IPS-15b (cell line): ENCODE measurements at regions not wholly inside any gene's neighbourhood (a gene's known extent, or its start where the extent isn't known, plus 50 kb on each side); places are given as distances from the start of the nearest gene placed in this dataset.

Experiments used
- H3K27me3 ChIP-seq: one replicate; pipeline ENCODE4 v1.6.1; 2013; ENCODE audit warnings: low read length; ENCODE audit not compliant: control insufficient read depth, insufficient read depth
- H3K36me3 ChIP-seq: one replicate; pipeline ENCODE4 v1.6.1; 2013; ENCODE audit warnings: low read length; ENCODE audit not compliant: control insufficient read depth, insufficient read depth
- H3K4me1 ChIP-seq: one replicate; pipeline ENCODE4 v1.6.1; 2013; ENCODE audit warnings: mild to moderate bottlenecking, low read length; ENCODE audit not compliant: control insufficient read depth, insufficient read depth
- H3K4me3 ChIP-seq: one replicate; pipeline ENCODE4 v1.5.1; 2013; ENCODE audit warnings: low read depth, low read length
- H3K9ac ChIP-seq: one replicate; pipeline ENCODE4 v1.6.1; 2013; ENCODE audit warnings: low read depth, mild to moderate bottlenecking, low read length
- H3K9me3 ChIP-seq: one replicate; pipeline ENCODE4 v1.6.1; 2013; ENCODE audit warnings: mild to moderate bottlenecking, low read length; ENCODE audit not compliant: control insufficient read depth, insufficient read depth

DNA sequence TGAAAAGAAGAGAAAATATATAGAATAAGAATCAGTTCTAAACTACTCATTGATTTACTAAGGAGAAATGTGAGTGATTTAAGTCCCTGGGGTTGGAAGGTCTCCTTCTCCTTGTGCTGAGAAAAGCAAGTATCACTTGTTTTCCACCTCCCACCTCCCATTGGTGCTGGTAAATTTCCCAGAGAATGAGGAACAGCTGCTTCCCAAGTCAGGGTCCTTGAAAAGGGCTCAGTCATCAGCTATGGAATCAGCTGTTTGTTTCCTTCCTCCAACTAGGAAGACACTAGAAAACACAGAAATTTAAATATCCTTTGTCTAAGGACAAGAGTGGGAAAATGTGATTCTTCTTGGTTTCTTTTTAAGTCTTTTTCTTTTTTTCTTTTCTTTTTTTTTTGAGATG lies 131.3 kb upstream of the C1orf21 start:
- no peak overlapping the region for H3K9ac ChIP-seq
- H3K4me3 ChIP-seq: no peak overlapping the region
- H3K36me3 ChIP-seq: no peaks in the 10 kb centered on the region
- H3K9me3 ChIP-seq: no peaks in the 10 kb centered on the region
- no peaks in the 10 kb centered on the region for H3K27me3 ChIP-seq
- H3K4me1 ChIP-seq: no peaks in the 10 kb centered on the region

DNA sequence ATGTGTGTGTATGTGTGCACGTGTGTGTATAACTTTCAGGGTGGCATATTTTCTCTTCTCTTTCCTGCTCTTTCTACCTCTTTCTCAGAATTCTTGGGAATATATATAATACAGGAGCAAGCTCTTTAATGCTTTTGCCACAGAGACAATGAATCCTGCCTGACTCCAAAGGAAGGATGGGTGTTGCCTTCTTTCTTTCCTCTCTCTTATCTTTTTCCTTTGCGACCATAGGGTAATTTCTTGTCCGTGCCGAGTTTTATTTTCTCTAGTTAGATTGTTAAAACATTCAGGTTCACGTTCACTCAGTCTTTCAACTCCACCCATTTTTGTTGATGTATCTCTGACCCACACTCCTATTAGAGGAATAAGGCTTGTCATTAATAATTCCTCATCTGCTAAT lies 129.0 kb upstream of the C1orf21 start:
- Histone ChIP-seq H3K27me3 (no peaks in the 10 kb centered on the region), H3K4me3 (no peak overlapping the region), H3K9me3 (no peaks in the 10 kb centered on the region), H3K4me1 (no peaks in the 10 kb centered on the region), H3K9ac (no peak overlapping the region), H3K36me3 (no peaks in the 10 kb centered on the region)

DNA sequence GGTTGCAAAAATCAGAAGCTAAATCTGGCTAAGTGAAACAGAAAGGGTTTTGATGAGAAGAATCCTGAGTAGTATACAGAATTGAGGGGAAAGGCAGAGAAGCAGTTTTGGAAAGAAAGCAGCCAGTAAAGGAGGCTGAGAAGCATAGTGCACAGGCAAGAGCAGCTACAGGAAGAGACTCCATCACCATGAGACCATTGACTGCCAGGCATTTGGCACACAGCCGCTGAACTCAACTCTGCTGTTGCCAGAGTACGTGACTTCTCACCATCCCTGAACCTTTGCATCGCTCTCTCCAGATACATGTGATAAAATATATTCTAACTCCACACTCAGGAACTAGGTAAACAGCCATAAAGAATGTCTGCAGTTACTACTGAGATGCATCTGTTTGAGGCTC lies 128.3 kb upstream of the C1orf21 start:
- Histone ChIP-seq H3K4me3 (no peak overlapping the region), H3K27me3 (no peaks in the 10 kb centered on the region), H3K9ac (no peak overlapping the region), H3K9me3 (no peaks in the 10 kb centered on the region), H3K36me3 (no peaks in the 10 kb centered on the region), H3K4me1 (no peaks in the 10 kb centered on the region)

DNA sequence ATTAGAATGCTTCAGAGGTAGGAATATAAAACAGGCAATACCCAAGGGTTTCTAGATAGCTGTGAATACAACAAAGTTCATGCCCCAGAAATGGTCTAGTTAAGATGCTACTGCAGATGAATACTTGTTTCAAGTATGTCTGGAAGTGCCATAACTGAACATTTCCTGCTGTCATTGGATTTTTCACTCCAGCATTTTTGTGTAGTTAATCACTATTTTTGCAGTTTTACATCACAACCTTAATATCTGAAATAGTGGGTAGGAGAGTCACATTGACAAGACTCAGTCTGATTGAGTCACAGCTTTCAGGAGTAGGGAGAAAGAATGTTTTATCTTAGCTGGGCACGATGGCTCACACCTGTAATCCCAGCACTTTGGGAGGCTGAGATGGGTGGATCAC lies 126.4 kb upstream of the C1orf21 start:
- no peak overlapping the region for H3K4me3 ChIP-seq
- no peak overlapping the region for H3K9ac ChIP-seq
- no peaks in the 10 kb centered on the region for H3K9me3 ChIP-seq
- no peaks in the 10 kb centered on the region for H3K27me3 ChIP-seq
- H3K36me3 ChIP-seq: no peaks in the 10 kb centered on the region
- no peaks in the 10 kb centered on the region for H3K4me1 ChIP-seq

DNA sequence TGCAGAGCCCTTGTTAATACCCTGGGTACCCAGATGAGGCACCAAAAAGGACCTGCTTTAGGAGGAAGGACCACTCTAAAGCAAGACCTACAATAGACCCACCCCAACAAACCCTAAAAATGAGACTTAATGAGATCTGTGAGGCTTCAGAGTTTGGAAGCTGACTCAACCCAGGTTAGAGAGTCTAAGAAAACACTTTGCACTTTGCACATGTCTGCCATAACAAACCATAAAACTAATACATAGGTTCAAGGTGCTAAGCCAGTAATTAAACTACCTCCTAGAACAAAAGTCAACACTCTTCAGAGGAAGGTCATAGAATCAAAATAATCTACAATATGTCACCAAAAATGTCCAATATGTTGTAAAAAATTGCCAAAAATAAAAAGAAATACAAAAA lies 124.7 kb upstream of the C1orf21 start:
- Histone ChIP-seq H3K27me3 (no peaks in the 10 kb centered on the region), H3K36me3 (no peaks in the 10 kb centered on the region), H3K4me3 (no peak overlapping the region), H3K9me3 (no peaks in the 10 kb centered on the region), H3K4me1 (no peaks in the 10 kb centered on the region), H3K9ac (no peak overlapping the region)

DNA sequence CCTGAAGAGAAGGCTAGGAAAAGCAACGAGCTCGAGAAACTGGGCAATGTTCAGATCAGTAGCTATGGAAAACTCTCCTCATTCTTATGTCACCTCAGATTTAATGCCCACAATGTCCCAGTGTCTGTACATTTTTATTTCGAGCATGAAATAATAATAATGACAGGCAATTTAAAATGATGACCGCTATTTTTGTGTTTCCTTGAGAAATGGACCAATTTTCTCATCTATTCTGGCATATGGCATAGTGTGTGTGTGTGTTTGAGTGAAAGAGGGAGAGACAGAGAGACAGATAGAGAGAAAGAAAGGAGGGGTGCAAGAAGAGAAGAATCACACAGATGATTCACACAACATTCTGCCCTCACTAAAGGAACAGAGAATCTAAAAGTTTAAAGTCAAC lies 119.1 kb upstream of the C1orf21 start:
- no peak overlapping the region for H3K4me3 ChIP-seq
- no peak overlapping the region for H3K9ac ChIP-seq
- H3K27me3 ChIP-seq: no peaks in the 10 kb centered on the region
- peaks cover 17% of the 10 kb centered on the region for H3K4me1 ChIP-seq
- H3K9me3 ChIP-seq: no peaks in the 10 kb centered on the region
- no peaks in the 10 kb centered on the region for H3K36me3 ChIP-seq

DNA sequence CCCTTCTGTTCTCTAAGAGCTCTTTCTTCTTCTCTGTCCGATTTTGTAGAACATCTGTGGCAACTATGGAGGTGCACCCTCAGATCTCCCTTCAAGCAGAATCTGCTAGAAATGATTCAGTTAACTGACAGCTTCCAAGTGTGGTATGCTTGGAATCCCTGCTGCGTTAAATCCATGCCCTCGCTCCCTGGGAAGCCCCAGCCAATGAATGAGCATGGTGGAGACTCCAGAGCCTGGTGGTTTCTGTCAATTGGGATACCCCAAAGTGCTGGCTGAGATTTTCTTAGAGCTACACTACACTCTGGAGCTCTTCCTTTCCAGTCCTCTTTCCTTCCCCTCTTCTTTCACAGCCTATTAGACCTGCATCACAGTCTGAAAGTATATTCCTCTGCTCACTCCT lies 116.3 kb upstream of the C1orf21 start:
- no peaks in the 10 kb centered on the region for H3K27me3 ChIP-seq
- no peaks in the 10 kb centered on the region for H3K9me3 ChIP-seq
- peaks cover 19% of the 10 kb centered on the region for H3K4me1 ChIP-seq
- H3K4me3 ChIP-seq: no peak overlapping the region
- H3K36me3 ChIP-seq: no peaks in the 10 kb centered on the region
- H3K9ac ChIP-seq: no peak overlapping the region

DNA sequence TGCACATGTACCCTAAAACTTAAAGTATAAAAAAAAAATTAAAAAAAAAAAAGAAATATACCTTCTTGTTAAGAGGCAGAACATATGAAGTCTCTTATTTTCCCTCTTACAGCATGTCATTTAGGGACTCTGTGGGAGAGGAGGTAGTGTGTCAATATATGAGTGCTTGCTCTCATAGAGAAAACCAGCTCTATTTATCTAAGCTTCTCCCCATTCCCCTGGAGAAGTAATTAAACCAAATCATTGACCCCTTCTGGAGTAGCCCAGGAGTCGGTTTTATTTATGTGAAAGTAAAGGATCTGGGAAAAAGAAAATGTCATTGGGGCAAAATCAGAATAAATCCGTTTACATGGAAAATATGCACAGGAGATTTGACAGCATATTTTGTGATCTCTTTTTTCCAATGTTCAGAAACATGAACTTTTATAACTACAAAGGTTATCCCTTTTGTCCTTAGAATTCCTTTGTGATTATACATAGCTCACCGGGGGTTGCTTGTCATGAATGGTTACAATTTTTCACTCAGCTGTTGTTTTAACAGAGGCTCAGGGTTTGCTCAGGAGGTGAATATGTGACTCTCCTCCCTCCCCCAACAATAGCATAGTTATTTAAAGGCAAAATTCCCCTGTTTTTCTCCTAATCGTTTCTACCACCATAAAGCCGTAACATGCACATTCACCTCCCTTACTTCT lies 114.5 kb upstream of the C1orf21 start:
- H3K4me1 ChIP-seq: peaks cover 19% of the 10 kb centered on the region
- no peak overlapping the region for H3K4me3 ChIP-seq
- no peaks in the 10 kb centered on the region for H3K36me3 ChIP-seq
- no peak overlapping the region for H3K9ac ChIP-seq
- H3K27me3 ChIP-seq: no peaks in the 10 kb centered on the region
- no peaks in the 10 kb centered on the region for H3K9me3 ChIP-seq

DNA sequence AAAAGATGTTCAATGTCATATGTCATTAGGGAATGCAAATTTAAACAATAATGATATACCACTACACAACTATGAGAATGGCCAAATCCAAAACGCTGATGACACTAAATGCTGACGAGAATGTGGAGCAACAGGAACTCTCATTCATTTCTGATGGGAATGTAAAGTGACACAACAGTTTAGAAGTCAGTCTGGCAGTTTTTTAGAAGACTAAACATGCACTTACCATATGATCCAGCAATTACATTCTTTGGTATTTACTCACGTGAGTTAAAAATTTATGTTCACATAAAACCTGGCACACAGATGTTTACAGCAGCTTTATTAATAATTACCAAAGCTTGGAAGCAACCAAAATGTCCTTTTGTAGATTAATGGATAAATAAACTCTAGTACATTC lies 110.4 kb upstream of the C1orf21 start:
- no peak overlapping the region for H3K9ac ChIP-seq
- no peaks in the 10 kb centered on the region for H3K27me3 ChIP-seq
- H3K4me3 ChIP-seq: no peak overlapping the region
- no peaks in the 10 kb centered on the region for H3K9me3 ChIP-seq
- peaks cover 11% of the 10 kb centered on the region for H3K4me1 ChIP-seq
- H3K36me3 ChIP-seq: no peaks in the 10 kb centered on the region

DNA sequence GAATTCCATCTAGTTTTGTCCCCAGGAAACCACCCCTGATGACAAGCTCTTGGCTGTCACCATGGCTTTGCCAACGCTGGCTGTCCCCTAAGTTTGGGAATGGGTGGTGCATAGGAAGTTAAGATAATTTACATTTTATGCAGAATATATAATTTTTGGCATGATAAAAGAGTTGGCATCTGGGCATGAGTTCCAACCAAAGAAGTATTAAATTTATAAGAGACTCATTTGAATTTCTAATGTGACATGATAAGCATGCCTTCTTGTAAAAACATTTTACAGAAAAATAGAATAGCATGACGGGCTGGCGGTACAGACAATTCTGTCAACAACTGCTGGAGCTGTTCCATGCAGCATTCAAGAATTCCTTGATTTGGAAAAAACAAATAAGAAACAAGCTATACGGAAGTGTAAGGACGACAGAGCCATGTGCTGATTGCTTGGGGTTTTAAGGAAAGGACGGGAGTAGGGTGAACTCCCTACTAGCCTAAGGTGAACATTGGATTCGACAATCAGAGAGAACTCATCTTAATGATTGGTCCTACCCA lies 106.8 kb upstream of the C1orf21 start:
- Histone ChIP-seq H3K36me3 (no peaks in the 10 kb centered on the region), H3K4me1 (no peaks in the 10 kb centered on the region), H3K4me3 (no peak overlapping the region), H3K27me3 (no peaks in the 10 kb centered on the region), H3K9ac (no peak overlapping the region), H3K9me3 (no peaks in the 10 kb centered on the region)

DNA sequence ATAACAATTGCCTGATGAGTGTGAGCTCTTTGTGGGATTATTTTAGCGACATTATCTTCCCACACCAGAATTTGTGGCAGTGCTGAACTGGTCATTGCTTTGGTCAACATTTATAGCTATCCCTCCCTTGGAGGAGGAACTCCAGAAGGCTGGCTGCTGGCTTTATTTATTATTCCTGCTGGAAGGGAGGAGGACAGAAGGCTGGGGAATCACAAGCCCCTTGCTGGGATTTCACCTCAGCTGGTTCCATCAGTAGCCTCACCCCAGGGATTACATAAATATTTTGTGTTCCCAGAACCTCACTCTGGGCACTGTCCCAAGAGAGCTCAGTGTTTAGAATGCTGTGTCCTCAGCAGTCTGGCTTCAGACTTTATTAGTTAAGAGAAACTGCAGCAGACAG lies 102.8 kb upstream of the C1orf21 start:
- Histone ChIP-seq H3K4me1 (no peaks in the 10 kb centered on the region), H3K9me3 (peaks cover 12% of the 10 kb centered on the region), H3K36me3 (no peaks in the 10 kb centered on the region), H3K9ac (no peak overlapping the region), H3K27me3 (no peaks in the 10 kb centered on the region), H3K4me3 (no peak overlapping the region)

DNA sequence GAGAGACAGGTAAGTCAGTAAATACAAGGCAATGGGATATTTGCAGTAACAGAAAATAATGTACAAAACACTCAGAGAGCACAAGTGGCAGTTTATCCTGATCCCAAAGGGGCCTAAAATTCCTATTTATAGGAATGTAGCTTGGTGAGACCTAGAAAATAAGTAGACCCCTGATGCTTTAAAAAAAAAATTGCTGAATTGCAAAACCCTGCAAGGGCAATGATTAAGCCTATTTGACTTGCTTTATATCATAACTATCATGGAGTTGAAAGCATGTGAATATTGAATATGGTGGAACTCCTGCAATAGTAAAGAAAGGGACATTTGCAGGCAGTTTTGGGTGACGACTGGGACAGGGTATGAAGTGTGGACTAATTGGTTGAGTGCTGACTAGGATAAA lies 101.9 kb upstream of the C1orf21 start:
- H3K4me1 ChIP-seq: no peaks in the 10 kb centered on the region
- H3K36me3 ChIP-seq: no peaks in the 10 kb centered on the region
- H3K4me3 ChIP-seq: no peak overlapping the region
- no peaks in the 10 kb centered on the region for H3K27me3 ChIP-seq
- no peak overlapping the region for H3K9ac ChIP-seq
- peaks cover 12% of the 10 kb centered on the region for H3K9me3 ChIP-seq
